HCT116 (cell line): ENCODE measurements at regions not wholly inside any gene's neighbourhood (a gene's known extent, or its start where the extent isn't known, plus 50 kb on each side); places are given as distances from the start of the nearest gene placed in this dataset.

Experiments
- ATAC-seq: fragments of 200-7000 bp; cut with Tn5 transposase; 2 replicates; pipeline ENCODE4 v1.9.1; 2020; ENCODE audit warnings: mild to moderate bottlenecking, moderate library complexity
- BruUV-seq: library from RNA; stranded (reverse); fragments of 400-500 nt; replicated peaks from 2 replicates; lab custom pipeline; 2021; lab: Mats Ljungman, UMichigan
- CTCF ChIA-PET: fragments of 300-600 bp; sonication (Branson Sonifier 250); formaldehyde crosslinking; loops from one replicate; lab custom pipeline; 2021; ENCODE audit warnings: antibody characterized with exemption; lab: Charles Lee
- POLR2A ChIA-PET: fragments of 300-600, 350-600 bp; sonication (Branson Sonifier 250); formaldehyde crosslinking; loops from one replicate; lab custom pipeline; 2021; ENCODE audit warnings: antibody characterized with exemption; lab: Charles Lee
- RAD21 ChIA-PET, 2 experiments: fragments of 300-600 bp; sonication (Branson Sonifier 250); formaldehyde crosslinking; loops; one replicate each; lab custom pipeline; 2023; ENCODE audit warnings: low total read pairs in 2 of 2; ENCODE audit not compliant: uncharacterized antibody in 2 of 2, unreplicated experiment in 2 of 2, low non-redundant PET in 1 of 2; lab: Charles Lee
- DNase-seq: peaks from one replicate; pipeline ENCODE4 v3.0.0-alpha.2; 2010; ENCODE audit warnings: low read depth, low spot score
- H2AFZ ChIP-seq: fragments of 200-600 bp; shearing (Covaris generic), sonication (generic); 2 replicates; pipeline ENCODE4 v1.6.1; 2017; ENCODE audit warnings: low read depth, mixed run types, mixed read lengths, antibody characterized with exemption, low read length; ENCODE audit not compliant: poor library complexity, severe bottlenecking
- H3K27ac ChIP-seq: 2 replicates; pipeline ENCODE4 v1.5.1; 2012; ENCODE audit warnings: low read depth, low read length
- H3K27me3 ChIP-seq: fragments of 200-600 bp; sonication (generic); 2 replicates; pipeline ENCODE4 v1.6.1; 2016; ENCODE audit warnings: mixed run types, low read length, mixed read lengths; ENCODE audit not compliant: insufficient read depth
- H3K36me3 ChIP-seq, 2 experiments: fragments of 200-500 bp in 1 of 2; fragments of 200-600 bp in 1 of 2; sonication (Bioruptor generic) in 1 of 2; sonication (generic) in 1 of 2; 2 replicates each; pipeline versions ENCODE4 v1.5.1 to v1.6.1; 2014 to 2016; ENCODE audit warnings: low read length in 2 of 2, inconsistent platforms in 1 of 2, mixed read lengths in 1 of 2, mixed run types in 1 of 2; ENCODE audit not compliant: insufficient read depth in 2 of 2, control insufficient read depth in 1 of 2
- H3K4me1 ChIP-seq, 2 experiments: fragments of 200-600 bp in 1 of 2; sonication (generic) in 1 of 2; 2 replicates each; pipeline versions ENCODE4 v1.5.1 to v1.6.1; 2012 to 2017; ENCODE audit warnings: low read length in 2 of 2, inconsistent platforms in 1 of 2, mild to moderate bottlenecking in 1 of 2, mixed read lengths in 1 of 2, mixed run types in 1 of 2, moderate library complexity in 1 of 2; ENCODE audit not compliant: insufficient read depth in 2 of 2, control insufficient read depth in 1 of 2
- H3K4me2 ChIP-seq: fragments of 200-600 bp; sonication (generic); 2 replicates; pipeline ENCODE4 v1.6.1; 2017; ENCODE audit warnings: mixed run types, low read length, mixed read lengths
- H3K4me3 ChIP-seq, 2 experiments: fragments of 200-600 bp in 1 of 2; sonication (generic) in 1 of 2; replicated peaks in 1 of 2; 2 replicates each; pipeline ENCODE4 v1.5.1; 2011 to 2016; ENCODE audit warnings: low read length in 2 of 2, control low read depth in 1 of 2, low read depth in 1 of 2, mild to moderate bottlenecking in 1 of 2, mixed read lengths in 1 of 2, mixed run types in 1 of 2
- H3K79me2 ChIP-seq: fragments of 200-600 bp; sonication (generic); 2 replicates; pipeline ENCODE4 v1.6.1; 2017; ENCODE audit warnings: mild to moderate bottlenecking, mixed run types, low read length, moderate library complexity, mixed read lengths; ENCODE audit not compliant: insufficient read depth
- H3K9ac ChIP-seq: fragments of 200-600 bp; sonication (generic); 2 replicates; pipeline ENCODE4 v1.6.1; 2016; ENCODE audit warnings: low read length, mixed read lengths
- H3K9me2 ChIP-seq: fragments of 200-600 bp; sonication (generic), shearing (Covaris generic); 2 replicates; pipeline ENCODE4 v1.6.1; 2017; ENCODE audit warnings: mixed run types, mild to moderate bottlenecking, moderate library complexity; ENCODE audit not compliant: insufficient read depth
- H3K9me3 ChIP-seq, 2 experiments: fragments of 200-500 bp in 1 of 2; fragments of 200-600 bp in 1 of 2; sonication (Bioruptor generic) in 1 of 2; sonication (generic) in 1 of 2; 2 replicates each; pipeline ENCODE4 v1.6.1; 2014 to 2017; ENCODE audit warnings: low read length in 2 of 2, mixed read lengths in 2 of 2, inconsistent platforms in 1 of 2, low read depth in 1 of 2, mild to moderate bottlenecking in 1 of 2, mixed run types in 1 of 2, moderate library complexity in 1 of 2; ENCODE audit not compliant: control insufficient read depth in 1 of 2, insufficient read depth in 1 of 2
- H4K20me1 ChIP-seq: fragments of 200-600 bp; sonication (generic), shearing (Covaris generic); 2 replicates; pipeline ENCODE4 v1.6.1; 2017; ENCODE audit warnings: mixed run types, mild to moderate bottlenecking, moderate library complexity; ENCODE audit not compliant: insufficient read depth
- CBX3 ChIP-seq: IDR thresholded peaks from 2 replicates; pipeline ENCODE4 v1.6.1; 2012; ENCODE audit warnings: low read depth
- CEBPB ChIP-seq: IDR thresholded peaks from 2 replicates; pipeline ENCODE4 v1.6.1; 2012; ENCODE audit warnings: low read depth
- EGR1 ChIP-seq: IDR thresholded peaks from 2 replicates; pipeline ENCODE4 v1.6.1; 2012; ENCODE audit warnings: low read depth
- ELF1 ChIP-seq: IDR thresholded peaks from 2 replicates; pipeline ENCODE4 v1.6.1; 2012; ENCODE audit warnings: low read depth, borderline replicate concordance
- EZH2 ChIP-seq: fragments of 200-600 bp; sonication (generic); IDR thresholded peaks from 2 replicates; pipeline ENCODE4 v1.6.1; 2017; ENCODE audit warnings: antibody characterized with exemption, mixed run types
- EZH2phosphoT487 ChIP-seq: fragments of 200-600 bp; IDR thresholded peaks from 2 replicates; pipeline ENCODE4 v1.6.1; 2018; ENCODE audit warnings: antibody characterized with exemption, borderline replicate concordance
- FOSL1 ChIP-seq: IDR thresholded peaks from 2 replicates; pipeline ENCODE4 v1.6.1; 2012; ENCODE audit warnings: low read depth
- JUND ChIP-seq: IDR thresholded peaks from 2 replicates; pipeline ENCODE4 v1.6.1; 2012
- MAX ChIP-seq: IDR thresholded peaks from 2 replicates; pipeline ENCODE4 v1.6.1; 2012
- POLR2A ChIP-seq: IDR thresholded peaks from 2 replicates; pipeline ENCODE4 v1.7.0; 2011; ENCODE audit warnings: borderline replicate concordance; ENCODE audit not compliant: insufficient read depth, insufficient read length; ENCODE audit errors: extremely low read depth
- POLR2AphosphoS5 ChIP-seq: IDR thresholded peaks from 2 replicates; pipeline ENCODE4 v1.6.1; 2011; ENCODE audit warnings: mild to moderate bottlenecking, low read depth, low read length, moderate library complexity
- RAD21 ChIP-seq: IDR thresholded peaks from 2 replicates; pipeline ENCODE4 v1.6.1; 2012; ENCODE audit warnings: low read depth, mild to moderate bottlenecking
- REST ChIP-seq: IDR thresholded peaks from 2 replicates; pipeline ENCODE4 v1.6.1; 2012; ENCODE audit warnings: low read depth
- SIN3A ChIP-seq: IDR thresholded peaks from 2 replicates; pipeline ENCODE4 v1.6.1; 2012; ENCODE audit warnings: low read depth
- SP1 ChIP-seq: IDR thresholded peaks from 2 replicates; pipeline ENCODE4 v1.6.1; 2012; ENCODE audit warnings: low read depth
- SRF ChIP-seq: IDR thresholded peaks from 2 replicates; pipeline ENCODE4 v1.6.1; 2012; ENCODE audit warnings: low read depth
- TCF7L2 ChIP-seq: IDR thresholded peaks from 2 replicates; pipeline ENCODE4 v1.7.0; 2011; ENCODE audit warnings: borderline replicate concordance, inconsistent platforms; ENCODE audit not compliant: insufficient read depth, insufficient read length; ENCODE audit errors: extremely low read depth
- YY1 ChIP-seq: IDR thresholded peaks from 2 replicates; pipeline ENCODE4 v1.6.1; 2011; ENCODE audit warnings: low read length, low read depth, moderate library complexity, mild to moderate bottlenecking; ENCODE audit not compliant: insufficient replicate concordance; ENCODE audit errors: extremely low read depth
- ZFX ChIP-seq: fragments of 450-650 bp; IDR thresholded peaks from 2 replicates; pipeline ENCODE4 v1.6.1; 2017
- ZNF274 ChIP-seq: fragments of 200-500 bp; sonication (Bioruptor generic); IDR thresholded peaks from 2 replicates; pipeline ENCODE4 v1.6.1; 2014; ENCODE audit warnings: mild to moderate bottlenecking, low read depth, low read length, inconsistent platforms
- intact Hi-C: fragments of 100-400 bp; cut with micrococcal nuclease; formaldehyde crosslinking; loops from 2 replicates; pipeline ENCODE4 v1.10.0; 2022

DNA sequence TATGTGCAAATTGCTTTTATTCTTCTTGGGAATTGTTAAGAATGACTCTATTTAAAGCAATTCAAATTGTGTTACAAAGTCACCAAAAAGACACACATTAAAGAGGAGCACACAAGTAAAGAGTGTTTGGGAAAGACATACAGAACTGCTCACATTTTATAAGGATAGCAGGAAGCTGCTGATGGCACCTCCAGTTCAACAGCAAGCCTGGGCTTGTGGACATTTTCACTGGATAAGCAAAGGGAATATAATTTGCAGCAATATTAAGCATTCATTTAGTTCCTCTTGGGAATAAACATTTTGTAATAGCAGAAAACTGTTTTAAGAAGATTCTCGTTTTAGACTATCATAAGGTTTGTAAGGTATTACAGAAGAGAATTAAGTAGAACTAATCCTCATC, 1271.9 kb downstream of the ZPLD1 start:
- ChIA-PET POLR2A (no interaction called here), CTCF (no interaction called here)
- ATAC-seq = no peak

More for the DNA sequence above, 1271.9 kb downstream of the ZPLD1 start:
- Histone ChIP-seq H3K9ac (no peak overlapping the region), H3K4me1 (no peaks in the 10 kb centered on the region), H3K4me2 (no peak overlapping the region), H4K20me1 (no peaks in the 10 kb centered on the region), H3K4me3 (no peak overlapping the region), H3K36me3 (no peaks in the 10 kb centered on the region), H2AFZ (no peak overlapping the region), H3K27ac (no peak overlapping the region), H3K27me3 (no peaks in the 10 kb centered on the region), H3K9me3 (no peaks in the 10 kb centered on the region), H3K9me2 (no peaks in the 10 kb centered on the region), H3K79me2 (no peaks in the 10 kb centered on the region)
- RAD21 ChIA-PET = no interaction called here
- BruUV-seq = no TSS peak
- intact Hi-C loops = no loop called here
- TF ChIP-seq EGR1 = no peak
- no peak for TF ChIP-seq POLR2AphosphoS5
- TF ChIP-seq JUND = no peak
- no peak for TF ChIP-seq SRF
- TF ChIP-seq EZH2phosphoT487 = no peak
- TF ChIP-seq CEBPB = no peak
- TF ChIP-seq SIN3A = no peak
- no peak for TF ChIP-seq YY1
- no peak for TF ChIP-seq ZFX
- TF ChIP-seq TCF7L2 = no peak
- TF ChIP-seq MAX = no peak
- no peak for TF ChIP-seq EZH2
- no peak for TF ChIP-seq CBX3
- TF ChIP-seq REST = no peak
- TF ChIP-seq RAD21 = no peak
- no peak for TF ChIP-seq SP1
- TF ChIP-seq FOSL1 = no peak
- TF ChIP-seq ELF1 = no peak
- no peak for TF ChIP-seq POLR2A
- TF ChIP-seq ZNF274 = no peak
- DNase-seq = no peak
